NCI-H510A (cell line): ENCODE measurements at regions not wholly inside any gene's neighbourhood (a gene's known extent, or its start where the extent isn't known, plus 50 kb on each side); places are given as distances from the start of the nearest gene placed in this dataset.
"Not testable (repeated sequence)": the region's sequence is repeated elsewhere in the genome, so short reads cannot be mapped to it uniquely, and the experiment has no call there.

Experiments used
- DNase-seq: peaks from one replicate; lab custom pipeline; 2025; lab: John Stamatoyannopoulos, UW

GRCh38 chr20:12946789-12947188 is 62.0 kb upstream of the SPTLC3 start:
- no peak for DNase-seq

DNA sequence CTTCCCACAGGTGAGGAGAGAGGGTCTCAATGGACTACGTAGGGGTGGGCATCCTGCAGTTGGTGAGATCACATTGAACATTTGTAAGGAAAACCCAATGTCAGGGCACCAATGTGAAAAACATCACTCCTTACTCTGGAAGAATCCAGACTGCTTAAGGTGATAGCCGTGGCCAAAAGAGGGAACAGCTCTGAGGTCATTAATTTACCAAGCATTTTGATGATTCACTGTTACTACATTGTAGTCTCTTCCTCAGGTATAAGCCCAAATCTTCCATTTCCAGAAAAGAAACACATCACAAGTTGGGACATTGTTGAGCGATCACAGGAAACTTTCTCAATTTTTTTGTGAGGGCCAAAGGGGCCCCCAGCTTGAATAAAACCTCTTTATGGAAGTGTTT is 61.1 kb upstream of the SPTLC3 start:
- no peak for DNase-seq

GRCh38 chr20:12949429-12949980 is 59.3 kb upstream of the SPTLC3 start:
- no peak for DNase-seq

DNA sequence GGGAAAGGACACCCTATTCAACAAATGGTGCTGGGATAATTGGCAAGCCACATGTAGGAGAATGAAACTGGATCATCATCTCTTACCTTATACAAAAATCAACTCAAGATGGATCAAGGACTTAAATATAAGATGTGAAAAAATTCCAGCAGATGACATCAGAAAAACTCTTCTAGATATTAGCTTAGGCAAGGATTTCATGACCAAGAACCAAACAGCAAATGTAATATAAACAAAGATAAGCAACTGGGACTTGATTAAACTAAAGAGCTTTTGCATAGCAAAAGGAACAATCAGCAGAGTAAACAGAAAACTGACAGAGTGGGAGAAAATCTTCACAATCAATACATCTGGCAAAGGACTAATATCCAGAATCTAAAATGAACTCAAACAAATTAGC is 54.5 kb upstream of the SPTLC3 start:
- not testable (repeated sequence) for DNase-seq

- DNase-seq = no peak
Measured at GRCh38 chr20:12955611-12956010, 53.2 kb upstream of the SPTLC3 start.

GRCh38 chr20:12956303-12956702 is 52.5 kb upstream of the SPTLC3 start:
- no peak for DNase-seq

DNA sequence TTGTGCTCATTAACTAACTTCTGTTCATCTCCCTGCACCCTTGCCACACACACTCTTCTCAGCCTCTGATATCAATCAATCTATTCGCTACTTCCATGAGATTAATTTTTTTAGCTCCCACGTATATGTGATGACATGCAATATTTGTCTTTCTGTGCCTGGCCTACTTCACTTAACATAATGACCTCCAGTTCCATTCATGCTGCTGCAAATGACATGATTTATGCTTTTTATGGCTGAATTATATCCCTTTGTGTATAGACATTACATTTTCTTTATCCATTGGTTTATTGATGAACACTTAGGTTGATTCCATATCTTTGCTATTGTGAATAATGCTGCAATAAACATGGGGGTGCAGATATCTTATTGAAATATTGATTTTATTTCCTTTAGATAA is 50.8 kb upstream of the SPTLC3 start:
- no peak for DNase-seq
